OCI-LY1 (cell line): ENCODE measurements at regions not wholly inside any gene's neighbourhood (a gene's known extent, or its start where the extent isn't known, plus 50 kb on each side); places are given as distances from the start of the nearest gene placed in this dataset.

Experiments
- H2AFZ ChIP-seq: fragments of 200-600 bp; sonication (generic), shearing (Covaris generic); 2 replicates; pipeline ENCODE4 v1.6.0; 2014; ENCODE audit warnings: antibody characterized with exemption, mild to moderate bottlenecking, low read length
- H3F3A ChIP-seq: fragments of 200-600 bp; sonication (generic), shearing (Covaris generic); 2 replicates; pipeline ENCODE4 v1.6.0; 2014; ENCODE audit warnings: mild to moderate bottlenecking, antibody characterized with exemption, low read length, moderate library complexity; ENCODE audit not compliant: insufficient read depth
- H3K27ac ChIP-seq: fragments of 200-600 bp; sonication (generic); 2 replicates; pipeline ENCODE4 v1.5.1; 2014; ENCODE audit warnings: low read length, mixed run types, mild to moderate bottlenecking, low read depth; ENCODE audit not compliant: poor library complexity, severe bottlenecking
- H3K27me3 ChIP-seq: fragments of 200-600 bp; sonication (generic); 2 replicates; pipeline ENCODE4 v1.6.0; 2014; ENCODE audit warnings: antibody characterized with exemption, mild to moderate bottlenecking, low read length, moderate library complexity; ENCODE audit not compliant: insufficient read depth
- H3K36me3 ChIP-seq: fragments of 200-600 bp; sonication (generic); 2 replicates; pipeline ENCODE4 v1.6.1; 2014; ENCODE audit warnings: mild to moderate bottlenecking, antibody characterized with exemption, low read length, moderate library complexity, mixed read lengths; ENCODE audit not compliant: insufficient read depth
- H3K4me1 ChIP-seq: fragments of 200-600 bp; sonication (generic); 2 replicates; pipeline ENCODE4 v1.5.1; 2014; ENCODE audit warnings: mild to moderate bottlenecking, low read length, moderate library complexity; ENCODE audit not compliant: insufficient read depth, severe bottlenecking
- H3K4me2 ChIP-seq: fragments of 200-600 bp; sonication (generic), shearing (Covaris generic); 2 replicates; pipeline ENCODE4 v1.6.1; 2014; ENCODE audit warnings: low read length
- H3K4me3 ChIP-seq: fragments of 200-600 bp; sonication (generic); 2 replicates; pipeline ENCODE4 v1.5.1; 2014; ENCODE audit warnings: low read length, low read depth, mild to moderate bottlenecking, mixed read lengths; ENCODE audit not compliant: poor library complexity, severe bottlenecking
- H3K79me2 ChIP-seq: fragments of 200-600 bp; shearing (Covaris generic); 2 replicates; pipeline ENCODE4 v1.6.1; 2016; ENCODE audit warnings: mixed run types, low read length, mixed read lengths; ENCODE audit not compliant: insufficient read depth
- H3K9ac ChIP-seq: fragments of 200-600 bp; sonication (generic), shearing (Covaris generic); 2 replicates; pipeline ENCODE4 v1.6.1; 2014; ENCODE audit warnings: mild to moderate bottlenecking, low read length, mixed read lengths
- H3K9me2 ChIP-seq: fragments of 200-600 bp; sonication (generic), shearing (Covaris generic); 2 replicates; pipeline ENCODE4 v1.6.1; 2014; ENCODE audit warnings: low read depth, mild to moderate bottlenecking, low read length, mixed read lengths
- H3K9me3 ChIP-seq: fragments of 200-600 bp; shearing (Covaris generic); 2 replicates; pipeline ENCODE4 v1.6.1; 2014; ENCODE audit warnings: low read length, mixed read lengths
- H4K20me1 ChIP-seq: fragments of 200-600 bp; sonication (generic), shearing (Covaris generic); 2 replicates; pipeline ENCODE4 v1.6.0; 2016; ENCODE audit warnings: mild to moderate bottlenecking, low read length; ENCODE audit not compliant: insufficient read depth
- CTCF ChIP-seq: fragments of 200-600 bp; sonication (generic), shearing (Covaris generic); IDR thresholded peaks from 2 replicates; pipeline ENCODE4 v1.5.1; 2017; ENCODE audit warnings: mild to moderate bottlenecking, antibody characterized with exemption, low read length, moderate library complexity, mixed read lengths
- EZH2 ChIP-seq: fragments of 200-600 bp; sonication (generic), shearing (Covaris generic); IDR thresholded peaks from 2 replicates; pipeline ENCODE4 v1.8.0; 2017; ENCODE audit warnings: borderline replicate concordance, mixed run types, mild to moderate bottlenecking, antibody characterized with exemption, low read length, moderate library complexity, mixed read lengths

DNA sequence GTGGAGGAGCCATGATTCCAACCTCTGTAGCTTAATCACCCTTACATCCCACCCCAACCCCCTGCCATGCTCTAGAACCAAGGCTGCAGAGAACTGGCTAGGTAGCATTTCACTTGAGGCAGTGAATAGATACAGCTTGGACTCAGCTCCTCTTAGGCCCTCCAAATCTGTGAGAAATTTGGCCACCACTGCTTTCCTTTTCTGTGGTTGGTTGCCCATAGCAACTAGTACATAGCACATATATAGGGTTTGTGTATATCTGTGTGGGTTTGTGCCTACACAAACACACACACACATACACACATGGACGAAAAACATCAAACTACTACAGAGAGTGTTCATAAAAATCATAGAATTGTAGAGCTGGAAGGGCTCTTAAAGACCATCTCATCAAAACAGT lies 52.0 kb upstream of the CCDC160 start:
- Histone ChIP-seq H3K27me3 (no peaks in the 10 kb centered on the region), H3K36me3 (no peaks in the 10 kb centered on the region), H3K9ac (no peak overlapping the region), H3K4me3 (no peak overlapping the region), H3K79me2 (no peaks in the 10 kb centered on the region), H2AFZ (no peak overlapping the region), H3K4me1 (no peaks in the 10 kb centered on the region), H3K27ac (no peak overlapping the region), H3K9me2 (no peaks in the 10 kb centered on the region), H4K20me1 (no peaks in the 10 kb centered on the region), H3K4me2 (no peak overlapping the region), H3F3A (no peaks in the 10 kb centered on the region), H3K9me3 (no peaks in the 10 kb centered on the region)
- TF ChIP-seq EZH2 (no peak), CTCF (no peak)

GRCh38 chrX:134186362-134187121 lies 50.4 kb upstream of the CCDC160 start:
- Histone ChIP-seq H3F3A (no peaks in the 10 kb centered on the region), H3K27me3 (no peaks in the 10 kb centered on the region), H2AFZ (no peak overlapping the region), H3K36me3 (no peaks in the 10 kb centered on the region), H3K9ac (no peak overlapping the region), H3K79me2 (no peaks in the 10 kb centered on the region), H3K4me2 (no peak overlapping the region), H3K9me3 (no peaks in the 10 kb centered on the region), H4K20me1 (no peaks in the 10 kb centered on the region), H3K4me1 (no peaks in the 10 kb centered on the region), H3K9me2 (no peaks in the 10 kb centered on the region), H3K27ac (no peak overlapping the region), H3K4me3 (no peak overlapping the region)
- TF ChIP-seq EZH2 (no peak), CTCF (no peak)
